ENCODE measurements at regions not wholly inside any gene's neighbourhood (a gene's known extent, or its start where the extent isn't known, plus 50 kb on each side); places are given as distances from the start of the nearest gene placed in this dataset.

GRCh38 chr5:169415948-169416347 lies 115.0 kb upstream of the SLIT3 start:
- no peak overlapping the region for H3K4me2 ChIP-seq (ENCODE audit: low read length)
- H3K9me3 ChIP-seq (ENCODE audit: control insufficient read depth in 1 of 2, insufficient read depth in 1 of 2, low read depth in 1 of 2, low read length in 2 of 2): no peaks in the 10 kb centered on the region
- no peak overlapping the region for H3K9ac ChIP-seq (ENCODE audit: low read length)
- H3K79me2 ChIP-seq (ENCODE audit: insufficient read depth, low read length): no peaks in the 10 kb centered on the region
- no peak overlapping the region for H3K27ac ChIP-seq (ENCODE audit: low read depth, low read length)
- H3K4me3 ChIP-seq (replicated peaks in 1 of 2; ENCODE audit: low read depth in 1 of 2, low read length in 2 of 2): no peak overlapping the region
- no peak for DNase-seq (ENCODE audit: low read depth, low spot score)
- H3K36me3 ChIP-seq (ENCODE audit: control insufficient read depth in 1 of 2, insufficient read depth in 2 of 2, low read length in 2 of 2): no peaks in the 10 kb centered on the region
- ChIA-PET CTCF (no interaction called here), POLR2A (no interaction called here), RAD21 (ENCODE audit: low non-redundant PET in 1 of 2, low total read pairs in 2 of 2, uncharacterized antibody in 2 of 2, unreplicated experiment in 2 of 2) (no interaction called here)
- TF ChIP-seq JUND (IDR thresholded peaks at IDR 0.05) (no peak), RAD21 (IDR thresholded peaks at IDR 0.05; ENCODE audit: low read depth) (no peak), EGR1 (IDR thresholded peaks at IDR 0.05; ENCODE audit: low read depth) (no peak), SIN3A (IDR thresholded peaks at IDR 0.05; ENCODE audit: low read depth) (no peak), ATF3 (IDR thresholded peaks at IDR 0.05) (no peak), CTCF (IDR thresholded peaks at IDR 0.05 in 2 of 3, conservative IDR thresholded peaks at IDR 0.05 in 1 of 3; ENCODE audit: borderline replicate concordance in 1 of 3, insufficient read depth in 1 of 3, low read depth in 2 of 3, low read length in 2 of 3) (no peak), POLR2AphosphoS5 (IDR thresholded peaks at IDR 0.05; ENCODE audit: low read depth, low read length) (no peak), FOSL1 (IDR thresholded peaks at IDR 0.05; ENCODE audit: low read depth) (no peak)
- no peaks in the 10 kb centered on the region for H3K4me1 ChIP-seq (ENCODE audit: control insufficient read depth in 1 of 2, insufficient read depth in 2 of 2, low read length in 2 of 2)
- no peaks in the 10 kb centered on the region for H4K20me1 ChIP-seq (ENCODE audit: insufficient read depth)
- H3K9me2 ChIP-seq (ENCODE audit: insufficient read depth): no peaks in the 10 kb centered on the region
- no peak for ATAC-seq
- BruUV-seq (replicated peaks): no TSS peak
- H3K27me3 ChIP-seq (ENCODE audit: insufficient read depth, low read length): peaks cover 3% of the 10 kb centered on the region; the same call in 1 of the 2 replicates
- H2AFZ ChIP-seq (ENCODE audit: low read depth, low read length, poor library complexity, severe bottlenecking): no peak overlapping the region
- intact Hi-C loops (cut with micrococcal nuclease): no loop called here

GRCh38 chr5:169415371-169415770 lies 114.4 kb upstream of the SLIT3 start:
- no peak for ATAC-seq
- no peaks in the 10 kb centered on the region for H3K36me3 ChIP-seq (ENCODE audit: control insufficient read depth in 1 of 2, insufficient read depth in 2 of 2, low read length in 2 of 2)
- no peak overlapping the region for H3K4me2 ChIP-seq (ENCODE audit: low read length)
- ChIA-PET POLR2A (no interaction called here), CTCF (no interaction called here), RAD21 (ENCODE audit: low non-redundant PET in 1 of 2, low total read pairs in 2 of 2, uncharacterized antibody in 2 of 2, unreplicated experiment in 2 of 2) (no interaction called here)
- H3K4me1 ChIP-seq (ENCODE audit: control insufficient read depth in 1 of 2, insufficient read depth in 2 of 2, low read length in 2 of 2): no peaks in the 10 kb centered on the region
- BruUV-seq (replicated peaks): no TSS peak
- intact Hi-C loops (cut with micrococcal nuclease): no loop called here
- H2AFZ ChIP-seq (ENCODE audit: low read depth, low read length, poor library complexity, severe bottlenecking): no peak overlapping the region
- H4K20me1 ChIP-seq (ENCODE audit: insufficient read depth): no peaks in the 10 kb centered on the region
- no peak overlapping the region for H3K27ac ChIP-seq (ENCODE audit: low read depth, low read length)
- H3K9ac ChIP-seq (ENCODE audit: low read length): no peak overlapping the region
- no peak overlapping the region for H3K4me3 ChIP-seq (replicated peaks in 1 of 2; ENCODE audit: low read depth in 1 of 2, low read length in 2 of 2)
- DNase-seq (ENCODE audit: low read depth, low spot score): no peak
- no peaks in the 10 kb centered on the region for H3K79me2 ChIP-seq (ENCODE audit: insufficient read depth, low read length)
- H3K9me2 ChIP-seq (ENCODE audit: insufficient read depth): no peaks in the 10 kb centered on the region
- H3K9me3 ChIP-seq (ENCODE audit: control insufficient read depth in 1 of 2, insufficient read depth in 1 of 2, low read depth in 1 of 2, low read length in 2 of 2): no peaks in the 10 kb centered on the region
- peaks cover 3% of the 10 kb centered on the region; the same call in 1 of the 2 replicates for H3K27me3 ChIP-seq (ENCODE audit: insufficient read depth, low read length)
- TF ChIP-seq ELF1 (IDR thresholded peaks at IDR 0.05; ENCODE audit: borderline replicate concordance, low read depth): no peak
- TF ChIP-seq CBX3 (IDR thresholded peaks at IDR 0.05; ENCODE audit: low read depth): no peak
- no peak for TF ChIP-seq ZNF274 (IDR thresholded peaks at IDR 0.05; ENCODE audit: low read depth, low read length)
- no peak for TF ChIP-seq SRF (IDR thresholded peaks at IDR 0.05; ENCODE audit: low read depth)
- TF ChIP-seq POLR2A (IDR thresholded peaks at IDR 0.05; ENCODE audit: borderline replicate concordance, extremely low read depth, insufficient read depth, insufficient read length): no peak
- no peak for TF ChIP-seq YY1 (IDR thresholded peaks at IDR 0.05; ENCODE audit: extremely low read depth, insufficient replicate concordance, low read depth, low read length)
- TF ChIP-seq TCF7L2 (IDR thresholded peaks at IDR 0.05; ENCODE audit: borderline replicate concordance, extremely low read depth, insufficient read depth, insufficient read length): no peak
- TF ChIP-seq SIN3A (IDR thresholded peaks at IDR 0.05; ENCODE audit: low read depth): no peak
- no peak for TF ChIP-seq MAX (IDR thresholded peaks at IDR 0.05)
- TF ChIP-seq CEBPB (IDR thresholded peaks at IDR 0.05; ENCODE audit: low read depth): no peak
- TF ChIP-seq EZH2 (IDR thresholded peaks at IDR 0.05): no peak
- no peak for TF ChIP-seq JUND (IDR thresholded peaks at IDR 0.05)
- no peak for TF ChIP-seq EGR1 (IDR thresholded peaks at IDR 0.05; ENCODE audit: low read depth)

All from HCT116 (cell line).